ENCODE measurements at regions not wholly inside any gene's neighbourhood (a gene's known extent, or its start where the extent isn't known, plus 50 kb on each side); places are given as distances from the start of the nearest gene placed in this dataset.

- TF ChIP-seq CTCF (conservative IDR thresholded peaks at IDR 0.05 in 1 of 2, IDR thresholded peaks at IDR 0.05 in 1 of 2; ENCODE audit: low read depth in 1 of 2, low read length in 2 of 2) (no peak), EZH2 (IDR thresholded peaks at IDR 0.05; ENCODE audit: low read length, missing control alignments) (no peak)
Observed at GRCh38 chr15:98443526-98443925, 204.8 kb upstream of the IGF1R start.
